T-helper 1 cell treated with Interleukin-12 subunit alpha and Interleukin-12 subunit beta and Interleukin-4 antibody, amounts not matched to agents 30 μg/mL and 1 μg/mL, for 36 hours (primary cell): ENCODE measurements at regions not wholly inside any gene's neighbourhood (a gene's known extent, or its start where the extent isn't known, plus 50 kb on each side); places are given as distances from the start of the nearest gene placed in this dataset.
"Not testable (repeated sequence)": the region's sequence is repeated elsewhere in the genome, so short reads cannot be mapped to it uniquely, and the experiment has no call there.

ENCODE experiments used
- H3K27ac Mint-ChIP-seq: one replicate; pipeline ENCODE4 v1.8.0; 2021; ENCODE audit warnings: mild to moderate bottlenecking, mixed read lengths
- H3K27me3 Mint-ChIP-seq: one replicate; pipeline ENCODE4 v1.8.0; 2021; ENCODE audit warnings: low read depth, mixed read lengths
- H3K36me3 Mint-ChIP-seq: one replicate; pipeline ENCODE4 v1.8.0; 2021; ENCODE audit warnings: low read depth, mixed read lengths
- H3K4me1 Mint-ChIP-seq: one replicate; pipeline ENCODE4 v1.8.0; 2021; ENCODE audit warnings: low read depth, mixed read lengths
- H3K4me3 Mint-ChIP-seq: one replicate; pipeline ENCODE4 v1.8.0; 2021; ENCODE audit warnings: mild to moderate bottlenecking, moderate library complexity, mixed read lengths
- H3K9me3 Mint-ChIP-seq: one replicate; pipeline ENCODE4 v1.8.0; 2021; ENCODE audit warnings: mixed read lengths

DNA sequence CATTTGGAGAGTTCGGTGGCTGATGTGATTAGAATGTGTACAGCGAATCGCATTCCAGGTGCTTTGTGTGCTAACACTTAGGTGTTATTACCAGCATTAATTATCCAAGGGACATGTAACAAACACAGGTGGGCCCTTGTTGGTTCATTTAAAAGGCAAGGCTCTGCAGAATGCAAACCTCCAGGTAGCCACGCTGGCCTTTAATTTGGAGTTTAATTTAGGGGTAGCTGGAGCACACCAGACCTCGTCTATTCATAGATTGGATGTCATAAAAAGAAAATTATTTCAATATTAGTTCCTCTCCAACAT is 191.1 kb downstream of the MAT2B start:
- H3K27ac Mint-ChIP-seq: no peak overlapping the region
- no peaks in the 10 kb centered on the region for H3K9me3 Mint-ChIP-seq

DNA sequence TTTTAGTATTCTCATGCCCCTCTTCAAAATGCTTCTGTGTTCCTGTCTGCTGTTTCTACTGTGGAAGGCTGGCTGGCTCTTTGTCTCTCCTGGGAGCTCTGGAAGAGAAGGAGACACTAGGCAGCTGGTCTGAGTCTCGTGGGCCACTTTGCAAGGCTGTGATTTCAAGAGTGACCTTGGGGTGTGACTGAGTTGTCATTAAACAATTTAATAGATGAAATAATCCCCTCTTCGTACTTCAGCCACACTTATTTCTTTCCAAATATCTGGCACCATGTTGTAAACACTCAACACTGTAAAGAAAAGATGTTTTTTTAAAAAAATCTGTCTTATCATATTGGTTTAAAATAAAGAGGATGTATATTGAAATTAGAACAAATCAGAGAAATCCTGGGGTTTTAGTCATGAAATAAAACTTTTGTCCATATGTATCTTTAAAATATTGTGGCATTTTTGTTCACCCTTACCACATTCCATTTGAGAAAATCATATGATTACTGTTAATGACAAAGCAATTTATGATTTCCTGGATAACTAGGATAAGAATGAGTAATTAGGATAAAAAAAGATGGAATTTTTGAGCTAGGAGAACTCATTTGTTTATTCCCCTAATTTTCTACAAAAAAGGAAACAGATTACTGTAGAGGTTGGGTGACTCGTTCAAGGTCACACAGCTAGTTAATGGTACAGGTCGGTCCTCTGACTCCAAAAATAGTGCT is 200.8 kb downstream of the MAT2B start:
- Mint-ChIP-seq H3K36me3 (no peaks in the 10 kb centered on the region), H3K27me3 (no peaks in the 10 kb centered on the region), H3K27ac (no peak overlapping the region), H3K4me3 (no peak overlapping the region), H3K4me1 (no peaks in the 10 kb centered on the region), H3K9me3 (no peaks in the 10 kb centered on the region)

More for the DNA sequence above, 191.1 kb downstream of the MAT2B start:
- Mint-ChIP-seq H3K4me3 (no peak overlapping the region), H3K36me3 (no peaks in the 10 kb centered on the region), H3K27me3 (no peaks in the 10 kb centered on the region), H3K4me1 (no peaks in the 10 kb centered on the region)

DNA sequence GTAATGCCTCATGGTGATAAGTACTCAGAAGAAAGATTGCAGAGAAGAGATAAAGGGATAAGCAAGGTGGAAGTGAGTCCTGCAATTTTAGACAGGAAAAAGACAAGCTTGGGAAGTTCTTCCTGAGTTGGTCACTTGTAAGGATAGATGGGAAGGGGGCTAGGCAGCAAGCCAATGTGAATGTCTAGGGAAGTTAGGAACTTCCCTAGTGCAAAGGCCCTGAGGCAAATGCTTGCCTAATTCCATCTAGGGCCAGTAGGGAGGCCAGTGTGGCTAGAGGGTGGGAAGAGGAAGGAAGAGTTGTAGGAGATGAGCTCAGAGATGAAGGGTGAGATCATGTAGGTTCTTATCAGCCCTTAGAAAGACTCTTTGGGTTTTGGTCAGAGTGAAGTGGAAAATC is 206.6 kb downstream of the MAT2B start:
- Mint-ChIP-seq H3K4me3 (no peak overlapping the region), H3K36me3 (no peaks in the 10 kb centered on the region), H3K9me3 (no peaks in the 10 kb centered on the region), H3K27me3 (no peaks in the 10 kb centered on the region), H3K4me1 (no peaks in the 10 kb centered on the region), H3K27ac (no peak overlapping the region)

DNA sequence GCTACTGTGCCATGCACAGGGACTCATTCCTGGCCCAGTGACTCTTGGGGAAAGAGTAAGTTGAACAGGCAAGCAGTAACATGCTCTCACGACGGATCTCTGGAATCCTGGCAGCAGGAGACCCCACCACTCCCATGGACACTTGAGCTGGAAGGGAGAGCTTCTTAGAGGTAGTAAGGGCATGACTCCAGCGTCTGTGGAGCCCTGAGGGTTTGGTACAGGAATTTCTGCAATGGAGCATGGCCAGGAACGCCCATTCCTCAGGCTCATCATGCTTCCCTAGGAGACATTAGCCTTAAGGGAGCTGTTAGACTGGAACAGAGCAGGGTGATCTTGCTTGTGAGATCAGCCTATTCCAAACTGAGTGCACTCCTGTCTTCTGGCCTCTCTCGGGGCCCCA is 212.9 kb downstream of the MAT2B start:
- H3K4me3 Mint-ChIP-seq: no peak overlapping the region
- no peaks in the 10 kb centered on the region for H3K27me3 Mint-ChIP-seq
- no peaks in the 10 kb centered on the region for H3K4me1 Mint-ChIP-seq

DNA sequence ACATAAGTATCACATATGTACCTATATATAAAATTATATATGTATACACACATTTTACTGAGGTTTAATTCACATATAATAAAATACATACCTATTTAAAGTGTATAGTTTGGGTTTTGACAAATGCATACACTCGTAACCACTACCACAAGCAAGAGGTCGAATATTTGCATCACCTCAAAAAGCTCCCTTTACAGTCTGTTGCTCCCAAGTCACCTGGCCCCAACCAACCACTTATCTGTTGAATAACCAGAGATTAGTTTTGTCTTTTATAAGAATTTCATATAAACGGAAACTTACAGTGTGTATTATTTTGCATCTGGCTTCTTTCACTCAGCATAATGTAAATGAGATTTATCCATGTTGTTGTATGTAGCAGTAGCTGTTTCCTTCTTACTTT is 218.9 kb downstream of the MAT2B start:
- no peaks in the 10 kb centered on the region for H3K36me3 Mint-ChIP-seq
- H3K4me3 Mint-ChIP-seq: no peak overlapping the region
- no peaks in the 10 kb centered on the region for H3K27me3 Mint-ChIP-seq
- no peaks in the 10 kb centered on the region for H3K9me3 Mint-ChIP-seq
- H3K27ac Mint-ChIP-seq: no peak overlapping the region
- no peaks in the 10 kb centered on the region for H3K4me1 Mint-ChIP-seq

More for the DNA sequence above, 212.9 kb downstream of the MAT2B start:
- Mint-ChIP-seq H3K9me3 (no peaks in the 10 kb centered on the region), H3K36me3 (no peaks in the 10 kb centered on the region), H3K27ac (no peak overlapping the region)

DNA sequence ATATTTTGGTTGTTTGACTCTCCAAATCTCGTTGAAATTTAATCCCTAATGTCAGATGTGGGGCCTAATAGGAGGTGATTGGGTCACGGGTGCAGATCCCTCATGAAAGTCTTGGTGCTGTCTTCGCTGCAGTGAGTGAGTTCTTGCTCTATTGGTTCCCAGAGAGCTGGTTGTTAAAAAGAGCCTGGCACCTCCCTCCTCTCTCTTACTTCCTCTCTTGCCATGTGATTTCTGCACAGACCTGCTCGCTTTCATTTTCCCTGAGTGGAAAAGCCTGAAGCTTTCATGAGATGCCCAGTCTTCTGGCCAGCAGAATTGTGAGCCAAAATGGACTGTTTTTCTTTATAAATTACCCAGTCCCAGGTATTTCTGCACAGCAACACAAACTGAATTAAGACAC is 221.6 kb downstream of the MAT2B start:
- Mint-ChIP-seq H3K9me3 (no peaks in the 10 kb centered on the region), H3K27ac (no peak overlapping the region), H3K36me3 (no peaks in the 10 kb centered on the region), H3K27me3 (no peaks in the 10 kb centered on the region), H3K4me3 (no peak overlapping the region), H3K4me1 (no peaks in the 10 kb centered on the region)

DNA sequence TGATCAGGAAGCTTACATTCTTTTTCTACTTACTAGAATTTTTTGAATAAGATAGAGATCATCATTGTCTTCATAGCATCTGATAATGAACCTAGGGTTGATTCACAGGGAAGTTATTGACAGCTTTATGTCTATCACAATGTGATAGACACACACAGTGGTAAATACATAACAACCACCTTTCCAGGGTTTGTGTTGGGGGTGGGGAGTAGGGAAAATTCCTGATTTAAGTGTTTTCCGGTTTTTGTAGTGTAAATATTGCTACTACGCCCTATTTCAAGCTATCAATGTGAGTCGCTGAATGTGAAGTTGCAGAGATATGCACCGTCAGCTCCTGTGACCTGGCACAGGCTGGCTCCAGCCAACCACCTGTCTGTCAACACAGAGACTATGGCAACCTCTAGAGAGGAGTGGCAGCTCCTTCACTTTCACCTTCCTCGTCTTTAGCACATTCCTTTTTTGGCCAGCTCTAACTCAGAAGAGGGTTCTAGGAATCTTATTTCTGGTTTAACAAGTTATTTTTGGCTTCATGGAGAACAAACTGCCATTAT is 224.9 kb downstream of the MAT2B start:
- Mint-ChIP-seq H3K9me3 (no peaks in the 10 kb centered on the region), H3K4me3 (no peak overlapping the region), H3K36me3 (no peaks in the 10 kb centered on the region), H3K4me1 (no peaks in the 10 kb centered on the region), H3K27me3 (no peaks in the 10 kb centered on the region), H3K27ac (no peak overlapping the region)

DNA sequence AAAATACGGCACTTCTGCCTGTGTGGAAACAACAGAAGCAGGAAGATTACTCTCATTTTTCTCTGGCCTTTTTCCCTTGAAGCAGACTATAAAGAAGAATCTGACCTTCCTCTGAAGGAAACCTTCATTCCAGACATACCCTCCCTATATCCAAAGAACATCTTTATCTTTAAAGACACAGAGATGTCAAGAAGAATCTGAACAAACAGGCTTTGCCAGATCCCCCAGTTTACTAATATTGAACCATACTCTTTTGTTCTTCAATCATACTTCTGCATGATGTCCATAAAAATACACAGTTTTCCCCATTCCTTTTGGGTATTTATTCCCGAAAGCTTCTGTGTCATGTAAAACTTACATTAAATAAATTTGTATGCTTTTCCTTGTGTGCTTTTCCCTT is 225.8 kb downstream of the MAT2B start:
- H3K4me3 Mint-ChIP-seq: no peak overlapping the region
- no peaks in the 10 kb centered on the region for H3K36me3 Mint-ChIP-seq
- no peaks in the 10 kb centered on the region for H3K9me3 Mint-ChIP-seq
- H3K4me1 Mint-ChIP-seq: no peaks in the 10 kb centered on the region
- H3K27ac Mint-ChIP-seq: no peak overlapping the region
- no peaks in the 10 kb centered on the region for H3K27me3 Mint-ChIP-seq

DNA sequence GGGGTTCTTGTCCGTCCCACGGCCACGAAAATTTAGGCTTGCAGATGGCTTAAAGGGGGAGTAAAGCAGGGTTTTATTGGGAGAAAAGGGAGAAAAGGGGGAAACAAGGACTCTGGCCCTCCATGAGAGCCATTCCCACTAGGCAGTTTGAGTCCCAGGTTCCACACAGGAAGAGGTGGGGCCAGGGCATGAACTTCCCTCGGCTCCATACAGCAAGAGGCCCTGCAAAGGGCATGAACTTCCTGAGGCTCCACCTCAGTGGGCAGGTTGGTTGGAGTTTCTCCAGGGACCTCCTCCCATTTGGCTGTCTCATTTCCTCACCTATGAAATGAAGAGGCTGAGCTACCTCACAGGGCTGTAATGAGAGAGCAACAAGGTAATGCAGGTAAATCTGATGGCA is 229.7 kb downstream of the MAT2B start:
- no peaks in the 10 kb centered on the region for H3K36me3 Mint-ChIP-seq
- H3K4me1 Mint-ChIP-seq: no peaks in the 10 kb centered on the region
- H3K4me3 Mint-ChIP-seq: no peak overlapping the region
- no peaks in the 10 kb centered on the region for H3K9me3 Mint-ChIP-seq
- no peaks in the 10 kb centered on the region for H3K27me3 Mint-ChIP-seq
- no peak overlapping the region for H3K27ac Mint-ChIP-seq

DNA sequence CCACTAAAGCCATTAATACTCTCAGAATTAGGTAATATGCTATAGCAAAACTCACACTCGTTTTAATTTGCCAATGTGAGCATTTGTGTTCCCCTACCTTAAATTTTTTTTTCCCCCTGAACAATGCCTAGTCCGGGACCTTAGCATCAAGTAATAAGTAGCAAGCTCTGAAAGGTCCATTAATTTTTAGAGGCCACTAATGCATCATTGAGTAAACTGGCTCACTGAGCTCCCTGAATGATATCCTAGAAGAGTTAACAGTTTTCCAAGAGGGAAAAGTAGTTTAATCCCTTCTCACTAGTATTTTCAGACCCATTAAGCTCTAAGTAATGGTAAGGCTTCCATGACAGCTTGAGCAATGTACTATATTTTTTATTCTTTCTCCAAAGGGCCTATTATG is 242.2 kb downstream of the MAT2B start:
- no peaks in the 10 kb centered on the region for H3K36me3 Mint-ChIP-seq
- H3K4me3 Mint-ChIP-seq: no peak overlapping the region
- H3K9me3 Mint-ChIP-seq: no peaks in the 10 kb centered on the region
- no peak overlapping the region for H3K27ac Mint-ChIP-seq
- H3K27me3 Mint-ChIP-seq: no peaks in the 10 kb centered on the region
- no peaks in the 10 kb centered on the region for H3K4me1 Mint-ChIP-seq

DNA sequence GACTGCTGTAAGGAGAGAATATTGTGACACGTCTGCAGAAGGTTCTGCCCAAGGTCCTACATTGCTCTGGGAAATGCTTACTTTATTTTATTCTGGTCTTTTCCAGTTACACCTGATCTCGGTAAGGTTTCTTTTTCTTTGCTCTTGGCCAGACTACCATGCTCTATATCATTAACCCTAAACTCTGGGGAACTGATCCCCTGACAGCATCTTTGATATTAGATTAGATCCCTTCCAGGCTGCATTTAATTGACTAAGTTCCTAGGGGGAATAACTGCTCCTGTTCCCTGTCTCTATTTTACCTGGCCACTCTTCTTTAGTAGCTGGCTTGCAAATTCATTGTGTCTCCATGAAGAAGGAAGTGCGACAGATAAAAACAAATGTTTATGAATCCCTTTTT is 243.5 kb downstream of the MAT2B start:
- no peaks in the 10 kb centered on the region for H3K9me3 Mint-ChIP-seq
- H3K4me1 Mint-ChIP-seq: no peaks in the 10 kb centered on the region
- no peak overlapping the region for H3K4me3 Mint-ChIP-seq
- no peaks in the 10 kb centered on the region for H3K27me3 Mint-ChIP-seq
- H3K36me3 Mint-ChIP-seq: no peaks in the 10 kb centered on the region
- no peak overlapping the region for H3K27ac Mint-ChIP-seq

DNA sequence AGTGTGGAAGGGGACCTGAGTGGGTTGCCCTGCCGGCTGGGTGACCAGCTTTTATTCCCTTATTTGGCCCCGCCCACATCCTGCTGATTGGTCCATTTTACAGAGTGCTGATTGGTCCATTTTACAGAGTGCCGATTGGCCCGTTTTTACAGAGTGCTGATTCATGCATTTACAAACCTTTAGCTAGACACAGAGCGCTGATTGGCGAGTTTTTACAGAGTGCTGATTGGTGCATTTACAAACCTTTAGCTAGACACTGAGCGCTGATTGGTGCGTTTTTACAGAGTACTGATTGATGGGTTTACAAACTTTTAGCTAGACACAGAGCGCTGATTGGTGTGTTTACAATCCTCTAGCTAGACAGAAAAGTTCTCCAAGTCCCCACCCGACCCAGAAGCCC is 245.0 kb downstream of the MAT2B start:
- H3K27me3 Mint-ChIP-seq, H3K4me3 Mint-ChIP-seq, H3K4me1 Mint-ChIP-seq, H3K36me3 Mint-ChIP-seq, H3K9me3 Mint-ChIP-seq, H3K27ac Mint-ChIP-seq: not testable (repeated sequence)

DNA sequence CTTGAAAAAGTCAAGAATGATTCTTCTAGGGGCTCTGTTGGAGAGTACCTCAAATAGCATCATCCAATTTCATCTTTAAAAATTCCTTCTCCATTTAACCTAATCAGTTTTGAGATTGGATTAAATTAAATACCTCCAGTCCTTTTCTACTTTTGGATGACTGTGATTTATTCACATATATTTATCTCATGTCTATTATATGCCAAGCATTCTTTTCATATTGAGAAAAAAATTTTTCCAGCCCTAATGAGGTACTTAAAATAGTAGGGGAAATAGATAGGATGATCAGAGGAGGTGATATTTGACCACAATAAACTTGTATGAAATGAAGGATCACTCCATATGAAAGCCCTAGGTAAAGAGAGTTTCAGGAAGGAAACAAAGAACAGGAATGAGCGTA is 250.1 kb downstream of the MAT2B start:
- H3K36me3 Mint-ChIP-seq: no peaks in the 10 kb centered on the region
- no peaks in the 10 kb centered on the region for H3K9me3 Mint-ChIP-seq
- no peaks in the 10 kb centered on the region for H3K27me3 Mint-ChIP-seq
- no peak overlapping the region for H3K4me3 Mint-ChIP-seq
- H3K4me1 Mint-ChIP-seq: no peaks in the 10 kb centered on the region
- H3K27ac Mint-ChIP-seq: no peak overlapping the region

DNA sequence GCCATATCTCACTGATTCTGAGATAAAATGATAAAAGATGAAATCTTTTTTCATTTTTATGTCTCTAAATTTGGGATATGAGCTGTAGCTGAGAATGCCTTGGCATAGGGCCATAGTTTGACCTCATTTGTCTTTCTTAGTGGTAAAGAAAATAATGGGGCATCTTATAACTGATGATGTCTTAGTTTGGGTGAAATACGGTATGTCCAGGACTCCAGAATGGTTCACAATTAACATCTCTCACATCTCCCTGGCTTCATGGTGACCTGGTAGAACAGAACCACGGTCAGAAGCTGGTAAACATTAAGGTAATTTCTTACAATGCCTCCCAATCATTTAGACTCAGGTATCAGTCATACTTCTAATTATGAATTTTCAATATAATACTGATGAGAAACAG is 250.8 kb downstream of the MAT2B start:
- Mint-ChIP-seq H3K4me3 (no peak overlapping the region), H3K9me3 (no peaks in the 10 kb centered on the region), H3K36me3 (no peaks in the 10 kb centered on the region), H3K27me3 (no peaks in the 10 kb centered on the region), H3K27ac (no peak overlapping the region), H3K4me1 (no peaks in the 10 kb centered on the region)

DNA sequence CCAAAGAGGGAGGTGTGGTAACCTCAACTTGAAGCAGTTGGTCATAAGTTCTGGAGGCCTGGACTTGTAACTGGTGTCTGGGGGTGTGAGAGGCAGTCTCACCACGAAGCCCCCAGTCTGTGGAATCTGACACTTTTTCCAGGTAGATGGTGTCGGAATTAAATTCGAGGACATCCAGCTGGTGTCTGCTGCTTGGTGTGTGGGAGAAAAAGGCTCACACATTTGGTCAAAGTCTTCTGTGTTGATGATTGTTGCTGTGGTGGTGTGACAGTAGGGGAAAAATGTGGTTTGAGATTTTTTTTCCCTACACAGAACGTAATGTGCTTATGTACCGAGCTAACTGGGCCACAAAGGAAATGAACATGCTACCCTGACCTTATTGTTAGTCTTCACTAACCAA is 251.9 kb downstream of the MAT2B start:
- H3K4me1 Mint-ChIP-seq: no peaks in the 10 kb centered on the region
- H3K36me3 Mint-ChIP-seq: no peaks in the 10 kb centered on the region
- no peaks in the 10 kb centered on the region for H3K27me3 Mint-ChIP-seq
- H3K9me3 Mint-ChIP-seq: no peaks in the 10 kb centered on the region
- H3K27ac Mint-ChIP-seq: no peak overlapping the region
- H3K4me3 Mint-ChIP-seq: no peak overlapping the region

DNA sequence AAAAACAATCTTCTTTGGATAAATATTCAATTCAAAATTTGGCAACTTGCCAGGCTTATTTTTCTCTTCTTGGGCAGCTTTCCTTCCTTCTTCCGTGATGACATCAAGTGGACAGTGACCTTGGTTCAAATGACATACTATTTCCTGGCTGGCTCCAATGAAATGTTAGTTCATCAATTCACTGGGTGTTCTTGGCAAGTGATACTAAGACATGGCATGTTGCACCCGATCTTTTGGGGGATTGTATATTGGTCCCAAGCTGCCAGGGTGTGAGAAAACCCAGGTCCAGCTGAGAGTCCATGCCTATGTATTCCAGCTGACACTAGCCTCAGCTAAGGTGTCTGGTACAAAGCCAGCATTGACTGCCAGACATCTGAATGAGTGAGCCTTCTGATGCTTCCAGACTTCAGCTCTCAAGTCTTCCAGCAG is 252.9 kb downstream of the MAT2B start:
- H3K4me3 Mint-ChIP-seq: no peak overlapping the region
- no peaks in the 10 kb centered on the region for H3K36me3 Mint-ChIP-seq
- H3K27ac Mint-ChIP-seq: no peak overlapping the region
- H3K9me3 Mint-ChIP-seq: no peaks in the 10 kb centered on the region
- no peaks in the 10 kb centered on the region for H3K27me3 Mint-ChIP-seq
- no peaks in the 10 kb centered on the region for H3K4me1 Mint-ChIP-seq
